ENCODE measurements at regions not wholly inside any gene's neighbourhood (a gene's known extent, or its start where the extent isn't known, plus 50 kb on each side); places are given as distances from the start of the nearest gene placed in this dataset.

DNA sequence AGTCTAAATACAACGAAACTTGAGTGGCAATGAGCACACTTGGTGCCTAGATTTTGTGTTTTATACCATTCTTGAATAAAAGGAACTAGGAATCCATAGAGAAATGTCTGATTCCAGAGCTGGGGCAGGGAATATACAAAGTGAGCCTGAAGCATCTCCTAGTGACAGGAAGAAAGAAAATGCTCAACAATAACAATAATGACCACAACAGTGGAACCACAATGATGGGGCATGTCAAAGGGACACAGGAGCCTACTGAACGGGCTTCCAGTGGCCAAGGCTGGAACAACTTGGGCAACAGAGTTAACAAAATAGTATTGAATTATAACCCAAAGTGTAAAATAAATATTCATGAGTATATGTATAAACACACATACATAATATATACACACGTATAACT, 94.4 kb upstream of the ADCY1 start:
- TF ChIP-seq, protein P1, sequence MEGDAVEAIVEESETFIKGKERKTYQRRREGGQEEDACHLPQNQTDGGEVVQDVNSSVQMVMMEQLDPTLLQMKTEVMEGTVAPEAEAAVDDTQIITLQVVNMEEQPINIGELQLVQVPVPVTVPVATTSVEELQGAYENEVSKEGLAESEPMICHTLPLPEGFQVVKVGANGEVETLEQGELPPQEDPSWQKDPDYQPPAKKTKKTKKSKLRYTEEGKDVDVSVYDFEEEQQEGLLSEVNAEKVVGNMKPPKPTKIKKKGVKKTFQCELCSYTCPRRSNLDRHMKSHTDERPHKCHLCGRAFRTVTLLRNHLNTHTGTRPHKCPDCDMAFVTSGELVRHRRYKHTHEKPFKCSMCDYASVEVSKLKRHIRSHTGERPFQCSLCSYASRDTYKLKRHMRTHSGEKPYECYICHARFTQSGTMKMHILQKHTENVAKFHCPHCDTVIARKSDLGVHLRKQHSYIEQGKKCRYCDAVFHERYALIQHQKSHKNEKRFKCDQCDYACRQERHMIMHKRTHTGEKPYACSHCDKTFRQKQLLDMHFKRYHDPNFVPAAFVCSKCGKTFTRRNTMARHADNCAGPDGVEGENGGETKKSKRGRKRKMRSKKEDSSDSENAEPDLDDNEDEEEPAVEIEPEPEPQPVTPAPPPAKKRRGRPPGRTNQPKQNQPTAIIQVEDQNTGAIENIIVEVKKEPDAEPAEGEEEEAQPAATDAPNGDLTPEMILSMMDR (IDR thresholded peaks at IDR 0.05; ENCODE audit: borderline replicate concordance, insufficient read depth, low read depth, low read length): no peak
- no peak overlapping the region for H3K4me3 ChIP-seq (ENCODE audit: low read depth, low read length)

DNA sequence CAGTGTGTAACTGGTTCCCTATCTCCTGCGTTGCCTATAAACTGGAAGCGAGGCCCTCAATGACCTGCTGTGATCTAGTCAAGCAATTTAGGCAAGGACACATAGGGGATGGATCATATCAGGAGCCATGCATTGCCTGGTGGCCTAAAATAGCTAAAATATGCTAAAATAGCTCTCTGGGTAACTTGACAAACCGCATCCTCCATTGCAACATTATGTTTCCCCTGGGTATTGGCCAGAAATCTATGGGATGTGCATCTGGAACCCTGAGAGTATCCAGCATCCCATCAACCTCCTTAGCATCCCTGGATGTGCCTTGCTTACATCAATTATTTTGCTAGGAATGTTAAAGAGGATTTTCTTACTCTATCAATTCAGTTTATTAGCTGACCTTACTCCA, 91.7 kb upstream of the ADCY1 start:
- TF ChIP-seq, protein P1 (IDR thresholded peaks at IDR 0.05; ENCODE audit: borderline replicate concordance, insufficient read depth, low read depth, low read length): no peak
- no peak overlapping the region for H3K4me3 ChIP-seq (ENCODE audit: low read depth, low read length)

DNA sequence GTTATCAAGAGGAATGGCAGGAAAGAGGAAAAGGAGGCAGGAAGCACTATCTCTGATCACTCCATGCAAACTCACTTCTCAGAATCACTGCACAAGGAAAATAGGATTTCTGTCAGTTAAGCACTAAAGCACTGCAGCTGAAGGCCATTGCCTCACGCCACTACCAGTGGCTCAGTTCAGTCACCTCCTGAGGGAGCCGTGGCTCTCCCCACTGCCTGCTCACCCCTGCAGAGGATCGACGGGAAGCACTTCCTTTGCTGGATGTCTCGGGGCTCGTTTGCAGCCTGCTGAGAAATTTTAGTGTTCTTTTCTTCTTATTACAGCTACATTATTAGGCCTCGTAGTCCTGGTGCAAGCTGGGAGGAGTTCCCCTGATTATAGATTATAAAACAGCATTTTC, 90.1 kb upstream of the ADCY1 start:
- no peak overlapping the region for H3K4me3 ChIP-seq (ENCODE audit: low read depth, low read length)
- TF ChIP-seq, protein P1 (IDR thresholded peaks at IDR 0.05; ENCODE audit: borderline replicate concordance, insufficient read depth, low read depth, low read length): no peak

DNA sequence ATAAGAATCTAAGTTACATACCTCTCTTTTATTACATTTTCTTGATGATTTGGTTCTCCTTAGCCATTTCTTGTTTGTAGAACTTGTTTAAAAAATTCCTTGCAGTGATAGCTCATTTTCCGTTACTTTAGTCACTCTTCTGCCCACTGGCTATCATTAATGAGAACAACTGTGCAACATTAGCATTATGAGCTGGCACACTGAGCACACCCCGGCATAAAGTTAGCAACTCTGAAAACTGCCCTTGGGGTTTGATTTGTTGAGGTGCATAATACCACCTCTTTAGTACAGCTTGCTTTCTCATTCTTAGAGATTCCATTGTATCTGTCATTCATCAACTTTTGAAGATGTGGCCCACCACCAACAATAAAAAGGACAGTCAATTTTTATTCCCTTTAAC, 87.6 kb upstream of the ADCY1 start:
- TF ChIP-seq, protein P1 (IDR thresholded peaks at IDR 0.05; ENCODE audit: borderline replicate concordance, insufficient read depth, low read depth, low read length): no peak

DNA sequence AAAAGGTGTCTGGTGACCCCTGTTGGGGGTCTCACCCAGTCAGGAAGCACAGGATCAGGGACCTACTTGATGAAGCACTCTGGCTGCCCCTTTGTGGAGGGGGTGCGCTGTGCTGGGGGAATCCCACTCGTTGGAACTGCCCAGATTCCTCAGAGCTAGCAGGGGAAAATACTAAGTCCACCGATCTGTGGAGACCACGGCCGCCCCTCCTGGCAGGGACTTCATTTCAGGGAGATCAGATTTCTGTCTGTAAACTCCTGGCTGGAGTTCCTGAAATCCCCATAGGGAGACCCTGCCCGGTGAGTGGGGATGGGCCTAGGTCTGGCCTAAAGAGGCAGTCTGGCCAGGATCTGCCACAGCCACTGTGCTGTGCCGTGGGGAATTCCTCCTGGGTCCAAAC, 79.3 kb upstream of the ADCY1 start:
- no peak overlapping the region for H3K4me3 ChIP-seq (ENCODE audit: low read depth, low read length)
- TF ChIP-seq, protein P1 (IDR thresholded peaks at IDR 0.05; ENCODE audit: borderline replicate concordance, insufficient read depth, low read depth, low read length): no peak

More for the DNA sequence above, 87.6 kb upstream of the ADCY1 start:
- no peak overlapping the region for H3K4me3 ChIP-seq (ENCODE audit: low read depth, low read length)

DNA sequence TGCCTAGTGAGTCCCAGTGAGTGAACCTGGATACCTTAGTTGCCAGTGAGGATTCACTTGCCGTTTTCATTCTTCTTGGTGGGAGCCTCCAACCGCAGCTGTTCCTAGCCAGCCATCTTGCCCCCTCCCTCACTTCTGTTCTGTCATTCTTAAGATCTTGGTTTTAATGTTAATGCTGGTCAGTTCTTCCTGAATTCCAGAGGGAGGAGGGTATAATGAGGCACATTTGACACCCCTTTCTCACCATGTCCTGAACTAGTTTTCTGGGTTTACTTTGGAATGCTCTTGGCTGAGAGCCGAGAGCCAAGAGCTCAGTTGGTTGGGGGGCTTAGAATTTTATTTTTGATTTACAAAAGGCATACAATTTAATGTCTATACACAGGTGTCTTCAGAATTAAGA, 78.5 kb upstream of the ADCY1 start:
- no peak overlapping the region for H3K4me3 ChIP-seq (ENCODE audit: low read depth, low read length)
- TF ChIP-seq, protein P1 (IDR thresholded peaks at IDR 0.05; ENCODE audit: borderline replicate concordance, insufficient read depth, low read depth, low read length): no peak

DNA sequence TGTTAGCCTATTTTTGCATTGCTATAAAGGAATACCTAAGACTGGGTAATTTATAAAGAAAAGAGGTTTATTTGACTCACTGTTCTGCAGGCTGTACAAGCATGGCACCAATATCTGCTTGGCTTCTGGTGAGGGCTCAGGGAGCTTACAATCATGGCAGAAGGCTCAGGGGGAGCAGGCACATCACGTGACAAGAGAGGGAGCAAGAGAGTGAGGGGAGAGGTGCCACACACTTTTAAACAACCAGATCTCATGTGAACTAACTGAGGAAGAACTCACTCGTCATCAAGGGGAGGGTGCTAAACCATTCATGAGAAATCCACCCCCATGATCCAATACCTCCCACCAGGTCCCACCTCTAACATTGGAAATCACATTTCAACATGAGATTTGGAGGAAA, 73.9 kb upstream of the ADCY1 start:
- TF ChIP-seq, protein P1 (IDR thresholded peaks at IDR 0.05; ENCODE audit: borderline replicate concordance, insufficient read depth, low read depth, low read length): no peak

More for the DNA sequence above, 73.9 kb upstream of the ADCY1 start:
- no peak overlapping the region for H3K4me3 ChIP-seq (ENCODE audit: low read depth, low read length)
